Uterus (tissue), 2 donors: ENCODE measurements at regions not wholly inside any gene's neighbourhood (a gene's known extent, or its start where the extent isn't known, plus 50 kb on each side); places are given as distances from the start of the nearest gene placed in this dataset.

Source experiments
- POLR2A ChIP-seq, 2 donors: fragments of 450-650 bp; IDR thresholded peaks; one replicate each; pipeline ENCODE4 v1.6.1; 2016; ENCODE audit warnings: antibody characterized with exemption in 2 of 2, mild to moderate bottlenecking in 1 of 2, moderate library complexity in 1 of 2
- TF ChIP-seq, protein P1 (sequence below), 4 experiments: fragments of 200-600 bp in 2 of 4; fragments of 450-650 bp in 2 of 4; sonication (generic) in 2 of 4; IDR thresholded peaks; one replicate each; pipeline ENCODE4 v1.5.1; 2016 to 2019; ENCODE audit warnings: antibody characterized with exemption in 4 of 4, mild to moderate bottlenecking in 2 of 4, moderate library complexity in 1 of 4

DNA sequence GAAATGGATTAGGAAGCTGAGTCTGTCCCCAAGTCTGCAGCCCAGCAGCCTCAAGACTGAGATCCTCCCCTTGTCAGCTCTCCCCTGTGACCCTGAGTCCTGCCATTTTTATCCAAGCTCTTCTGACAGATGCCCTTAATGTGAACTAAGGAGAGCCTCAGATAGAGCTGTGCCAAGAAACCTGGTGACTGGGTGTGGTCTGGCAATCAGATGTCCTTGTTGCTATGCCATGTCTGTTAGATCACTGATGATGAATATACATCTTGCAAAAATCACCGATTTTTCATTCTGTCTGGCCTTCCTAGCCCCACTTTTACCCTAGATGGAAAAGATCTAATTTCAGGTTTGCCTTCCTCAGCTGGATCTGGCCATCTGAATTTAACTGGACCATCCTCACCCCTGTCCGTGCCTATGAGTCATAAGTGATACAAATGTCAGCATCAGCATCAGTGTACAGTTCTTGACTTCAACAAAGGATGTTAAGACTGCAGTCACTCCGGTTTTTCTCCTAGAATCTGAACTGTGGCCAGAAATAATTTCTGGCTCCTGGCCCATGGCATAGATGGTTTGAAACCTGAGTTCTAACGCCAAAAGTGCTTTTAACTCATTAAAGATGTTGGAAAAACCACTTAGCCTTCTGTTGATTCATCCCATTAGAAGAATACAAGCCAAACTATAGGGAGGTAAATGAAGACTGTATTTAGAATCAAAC lies 61.2 kb upstream of the GRIP1 start:
- TF ChIP-seq, protein P1, sequence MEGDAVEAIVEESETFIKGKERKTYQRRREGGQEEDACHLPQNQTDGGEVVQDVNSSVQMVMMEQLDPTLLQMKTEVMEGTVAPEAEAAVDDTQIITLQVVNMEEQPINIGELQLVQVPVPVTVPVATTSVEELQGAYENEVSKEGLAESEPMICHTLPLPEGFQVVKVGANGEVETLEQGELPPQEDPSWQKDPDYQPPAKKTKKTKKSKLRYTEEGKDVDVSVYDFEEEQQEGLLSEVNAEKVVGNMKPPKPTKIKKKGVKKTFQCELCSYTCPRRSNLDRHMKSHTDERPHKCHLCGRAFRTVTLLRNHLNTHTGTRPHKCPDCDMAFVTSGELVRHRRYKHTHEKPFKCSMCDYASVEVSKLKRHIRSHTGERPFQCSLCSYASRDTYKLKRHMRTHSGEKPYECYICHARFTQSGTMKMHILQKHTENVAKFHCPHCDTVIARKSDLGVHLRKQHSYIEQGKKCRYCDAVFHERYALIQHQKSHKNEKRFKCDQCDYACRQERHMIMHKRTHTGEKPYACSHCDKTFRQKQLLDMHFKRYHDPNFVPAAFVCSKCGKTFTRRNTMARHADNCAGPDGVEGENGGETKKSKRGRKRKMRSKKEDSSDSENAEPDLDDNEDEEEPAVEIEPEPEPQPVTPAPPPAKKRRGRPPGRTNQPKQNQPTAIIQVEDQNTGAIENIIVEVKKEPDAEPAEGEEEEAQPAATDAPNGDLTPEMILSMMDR (IDR thresholded peaks at IDR 0.05) = no peak
- TF ChIP-seq POLR2A (IDR thresholded peaks at IDR 0.05) = no peak
